ENCODE measurements at regions not wholly inside any gene's neighbourhood (a gene's known extent, or its start where the extent isn't known, plus 50 kb on each side); places are given as distances from the start of the nearest gene placed in this dataset.
"Not testable (repeated sequence)": the region's sequence is repeated elsewhere in the genome, so short reads cannot be mapped to it uniquely, and the experiment has no call there.

GRCh38 chr2:219864154-219864553 is 236.7 kb downstream of the SLC4A3 start:
- ChIA-PET POLR2A (no interaction called here), CTCF (no interaction called here)
- no peak for TF ChIP-seq CTCF (IDR thresholded peaks at IDR 0.05; ENCODE audit: control extremely low read depth, extremely low read depth, low read depth, missing control alignments)
- DNase-seq (ENCODE audit: extremely low spot score) = no peak

GRCh38 chr2:219868635-219869034 is 241.2 kb downstream of the SLC4A3 start:
- TF ChIP-seq CTCF (IDR thresholded peaks at IDR 0.05; ENCODE audit: control extremely low read depth, extremely low read depth, low read depth, missing control alignments) = no peak
- ChIA-PET CTCF (no interaction called here), POLR2A (no interaction called here)
- no peak for DNase-seq (ENCODE audit: extremely low spot score)

DNA sequence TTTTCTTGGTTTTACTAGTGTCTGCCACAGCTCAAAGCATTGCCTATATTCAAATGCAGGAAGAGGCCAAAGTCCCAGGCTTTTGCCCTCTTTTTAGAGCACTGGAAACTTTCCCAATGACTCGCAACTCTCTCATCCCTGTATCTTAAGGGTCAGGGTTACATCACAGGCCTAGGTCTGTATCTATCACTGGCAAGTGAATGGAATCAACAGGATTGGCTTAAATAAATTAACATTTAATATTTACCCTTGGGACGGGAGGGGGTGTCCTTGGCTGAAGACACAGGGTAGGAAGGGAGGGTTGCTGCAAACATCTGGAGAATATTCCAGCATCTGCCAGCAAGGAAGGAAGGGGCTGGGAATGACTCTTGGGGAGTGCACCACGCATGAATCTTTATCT is 242.6 kb downstream of the SLC4A3 start:
- no peak for DNase-seq (ENCODE audit: extremely low spot score)
- CTCF ChIA-PET = no interaction called here
- TF ChIP-seq CTCF (IDR thresholded peaks at IDR 0.05; ENCODE audit: control extremely low read depth, extremely low read depth, low read depth, missing control alignments) = no peak
- POLR2A ChIA-PET = interaction anchor here (0.7 kb wide), 1 partner anchor 1337 kb away, joined by 6 read pairs; no protein-coding TSS in a partner anchor

GRCh38 chr2:219871351-219871750 is 243.9 kb downstream of the SLC4A3 start:
- DNase-seq (ENCODE audit: extremely low spot score) = no peak
- ChIA-PET POLR2A (no interaction called here), CTCF (interaction anchor here (1.0 to 1.6 kb wide), 2 partner anchors 11 to 21 kb away, joined by 3 to 5 read pairs; no protein-coding TSS in a partner anchor)
- no peak for TF ChIP-seq CTCF (IDR thresholded peaks at IDR 0.05; ENCODE audit: control extremely low read depth, extremely low read depth, low read depth, missing control alignments)

DNA sequence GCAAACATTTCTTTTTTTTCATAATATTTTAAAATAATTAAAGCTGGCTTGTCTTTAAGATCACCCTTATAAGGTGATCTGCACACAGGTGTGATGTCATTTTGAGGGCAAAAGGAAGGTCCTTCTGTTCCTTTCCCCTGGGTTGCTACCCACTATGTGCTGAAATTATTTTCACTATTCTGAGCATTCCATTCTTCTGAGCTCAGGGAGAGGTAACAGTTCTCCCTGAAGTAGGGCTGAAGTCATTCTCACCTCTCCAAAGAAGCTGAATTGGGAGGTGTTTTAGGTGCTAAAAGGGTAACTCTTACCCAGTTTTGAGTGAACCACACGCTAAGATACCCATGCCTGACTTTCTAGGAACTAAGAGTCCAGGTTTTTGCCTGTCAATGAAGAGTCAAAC is 247.6 kb downstream of the SLC4A3 start:
- CTCF ChIA-PET = interaction anchor here (0.8 kb wide), 1 partner anchor 14 kb away, joined by 4 read pairs; no protein-coding TSS in a partner anchor
- POLR2A ChIA-PET = no interaction called here
- no peak for TF ChIP-seq CTCF (IDR thresholded peaks at IDR 0.05; ENCODE audit: control extremely low read depth, extremely low read depth, low read depth, missing control alignments)
- no peak for DNase-seq (ENCODE audit: extremely low spot score)

DNA sequence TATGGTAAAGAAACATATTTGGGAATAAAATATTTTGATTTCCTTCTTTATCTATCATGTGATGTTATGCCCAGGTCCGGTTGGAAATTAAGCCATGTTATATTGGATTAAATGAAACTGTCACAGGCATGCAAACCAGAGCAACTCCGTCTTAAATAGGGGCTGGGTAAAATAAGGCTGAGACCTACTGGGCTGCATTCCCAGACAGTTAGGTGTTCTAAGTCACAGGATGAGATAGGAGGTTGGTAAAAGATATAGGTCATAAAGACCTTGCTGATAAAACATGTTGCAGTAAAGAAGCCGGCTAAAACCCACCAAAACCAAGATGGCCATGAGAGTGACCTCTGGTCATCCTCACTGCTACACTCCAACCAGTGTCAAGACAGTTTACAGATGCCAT is 248.6 kb downstream of the SLC4A3 start:
- CTCF ChIA-PET, POLR2A ChIA-PET: not testable (repeated sequence)

DNA sequence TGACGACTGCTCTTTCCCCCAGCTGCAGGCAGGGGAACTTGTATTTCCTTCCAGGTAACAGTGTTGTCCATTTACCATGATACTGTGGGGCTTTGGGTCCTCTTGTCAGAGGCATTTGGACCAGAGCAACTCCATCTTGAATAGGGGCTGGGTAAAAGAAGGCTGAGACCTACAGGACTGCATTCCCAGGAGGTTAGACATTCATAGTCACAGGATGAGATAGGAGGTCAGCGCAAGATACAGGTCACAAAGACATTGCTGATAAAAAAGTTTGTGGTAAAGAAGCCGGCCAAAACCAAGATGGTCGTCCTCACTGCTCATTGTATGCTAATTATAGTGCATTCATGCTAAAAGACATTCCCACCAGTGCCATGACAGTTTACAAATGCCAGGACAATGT is 249.5 kb downstream of the SLC4A3 start:
- ChIA-PET CTCF (no interaction called here), POLR2A (no interaction called here)
- no peak for DNase-seq (ENCODE audit: extremely low spot score)
- TF ChIP-seq CTCF (IDR thresholded peaks at IDR 0.05; ENCODE audit: control extremely low read depth, extremely low read depth, low read depth, missing control alignments) = no peak

More for the DNA sequence above, 248.6 kb downstream of the SLC4A3 start:
- not testable (repeated sequence) for DNase-seq (ENCODE audit: extremely low spot score)

Data from GM10248 (cell line).